ENCODE measurements at regions not wholly inside any gene's neighbourhood (a gene's known extent, or its start where the extent isn't known, plus 50 kb on each side); places are given as distances from the start of the nearest gene placed in this dataset.

- Histone ChIP-seq H3K27ac (ENCODE audit: low read depth, low read length) (no peak overlapping the region), H3K9me3 (ENCODE audit: control insufficient read depth in 3 of 3, low read length in 3 of 3) (no peaks in the 10 kb centered on the region), H3K36me3 (ENCODE audit: control insufficient read depth in 3 of 3, insufficient read depth in 3 of 3, low read length in 3 of 3) (no peaks in the 10 kb centered on the region), H3K9ac (ENCODE audit: low read depth in 1 of 3, low read length in 3 of 3) (no peak overlapping the region), H3K4me1 (ENCODE audit: control insufficient read depth in 3 of 3, insufficient read depth in 3 of 3, low read length in 3 of 3) (no peaks in the 10 kb centered on the region), H3K27me3 (ENCODE audit: control insufficient read depth in 3 of 3, insufficient read depth in 3 of 3, low read length in 3 of 3) (no peaks in the 10 kb centered on the region), H3K4me3 (ENCODE audit: low read length in 3 of 3) (no peak overlapping the region)
Observed at GRCh38 chr9:86459191-86459590, 105.0 kb upstream of the TUT7 start.

GRCh38 chr9:86458191-86458855 lies 104.1 kb upstream of the TUT7 start:
- no peaks in the 10 kb centered on the region for H3K36me3 ChIP-seq (ENCODE audit: control insufficient read depth in 3 of 3, insufficient read depth in 3 of 3, low read length in 3 of 3)
- H3K4me3 ChIP-seq (ENCODE audit: low read length in 3 of 3): no peak overlapping the region
- H3K27ac ChIP-seq (ENCODE audit: low read depth, low read length): no peak overlapping the region
- no peaks in the 10 kb centered on the region for H3K27me3 ChIP-seq (ENCODE audit: control insufficient read depth in 3 of 3, insufficient read depth in 3 of 3, low read length in 3 of 3)
- H3K4me1 ChIP-seq (ENCODE audit: control insufficient read depth in 3 of 3, insufficient read depth in 3 of 3, low read length in 3 of 3): no peaks in the 10 kb centered on the region
- no peak overlapping the region for H3K9ac ChIP-seq (ENCODE audit: low read depth in 1 of 3, low read length in 3 of 3)
- no peaks in the 10 kb centered on the region for H3K9me3 ChIP-seq (ENCODE audit: control insufficient read depth in 3 of 3, low read length in 3 of 3)

DNA sequence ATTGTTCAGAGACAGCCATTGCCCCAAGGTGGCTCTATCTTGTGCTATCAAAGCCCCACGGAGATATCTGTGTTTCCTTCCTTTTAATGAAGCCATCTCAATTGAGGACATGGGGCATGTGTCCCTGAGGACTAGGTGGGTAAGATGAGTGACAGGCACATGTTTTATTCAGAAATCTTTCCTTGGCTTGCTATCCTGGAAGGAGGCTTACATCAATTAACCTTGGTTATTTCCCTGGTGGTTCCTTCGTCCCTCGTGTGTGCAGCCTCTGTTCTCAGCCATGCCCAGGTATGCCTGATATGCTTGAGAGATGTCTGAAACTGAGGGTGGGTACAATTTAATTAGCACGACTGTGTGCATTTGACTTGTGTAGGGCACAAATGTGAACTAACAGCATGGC lies 102.2 kb upstream of the TUT7 start:
- Histone ChIP-seq H3K27me3 (ENCODE audit: control insufficient read depth in 3 of 3, insufficient read depth in 3 of 3, low read length in 3 of 3) (no peaks in the 10 kb centered on the region), H3K9ac (ENCODE audit: low read depth in 1 of 3, low read length in 3 of 3) (no peak overlapping the region), H3K4me3 (ENCODE audit: low read length in 3 of 3) (no peak overlapping the region), H3K27ac (ENCODE audit: low read depth, low read length) (no peak overlapping the region), H3K4me1 (ENCODE audit: control insufficient read depth in 3 of 3, insufficient read depth in 3 of 3, low read length in 3 of 3) (no peaks in the 10 kb centered on the region), H3K36me3 (ENCODE audit: control insufficient read depth in 3 of 3, insufficient read depth in 3 of 3, low read length in 3 of 3) (no peaks in the 10 kb centered on the region), H3K9me3 (ENCODE audit: control insufficient read depth in 3 of 3, low read length in 3 of 3) (no peaks in the 10 kb centered on the region)

DNA sequence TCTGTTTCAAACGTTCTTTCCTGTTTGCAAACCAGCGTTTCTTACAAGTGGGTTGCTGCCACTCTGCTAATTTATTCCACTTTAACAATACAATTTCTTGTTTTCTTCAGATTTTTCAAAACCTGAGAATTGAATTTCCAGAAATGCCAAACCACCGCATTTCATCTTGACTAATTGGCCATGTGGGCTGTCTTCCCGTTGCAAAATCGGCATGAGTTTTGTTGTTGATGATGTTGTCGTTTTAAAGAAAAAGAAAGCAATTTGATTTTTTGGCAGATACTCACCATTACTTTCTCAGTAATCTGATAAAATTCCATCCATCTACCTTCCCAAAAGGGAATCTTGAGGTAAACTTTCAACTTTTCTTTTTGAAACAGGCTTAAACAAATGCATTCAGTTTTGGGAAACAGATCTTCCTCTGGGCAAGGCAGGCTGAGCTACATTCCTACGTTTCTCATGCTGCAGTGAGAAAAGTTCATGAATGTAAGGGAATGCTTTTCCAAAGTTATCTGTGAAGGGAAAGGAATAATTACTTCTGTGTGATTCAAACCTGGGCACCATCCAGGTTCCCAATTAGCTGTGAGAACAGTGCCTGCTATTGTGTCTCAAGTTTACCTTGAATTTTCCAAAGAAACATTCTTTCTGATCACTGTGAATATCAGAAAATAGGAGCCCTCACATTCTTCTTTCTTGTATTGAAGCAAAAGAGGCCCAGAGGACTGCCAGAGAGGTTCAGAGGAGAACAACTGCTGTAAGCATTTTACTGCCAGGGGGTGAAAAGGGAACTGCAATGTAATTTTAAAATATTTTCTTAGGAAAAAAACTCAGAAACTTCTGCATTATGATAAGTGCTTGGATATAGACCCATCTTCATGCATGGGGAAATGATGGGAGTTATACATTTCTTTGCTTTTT lies 100.7 kb upstream of the TUT7 start:
- Histone ChIP-seq H3K27ac (ENCODE audit: low read depth, low read length) (no peak overlapping the region), H3K9ac (ENCODE audit: low read depth in 1 of 3, low read length in 3 of 3) (peak overlapping the region in 1 of 3 donors; percentile 35), H3K36me3 (ENCODE audit: control insufficient read depth in 3 of 3, insufficient read depth in 3 of 3, low read length in 3 of 3) (no peaks in the 10 kb centered on the region), H3K4me1 (ENCODE audit: control insufficient read depth in 3 of 3, insufficient read depth in 3 of 3, low read length in 3 of 3) (no peaks in the 10 kb centered on the region), H3K9me3 (ENCODE audit: control insufficient read depth in 3 of 3, low read length in 3 of 3) (no peaks in the 10 kb centered on the region), H3K4me3 (ENCODE audit: low read length in 3 of 3) (no peak overlapping the region), H3K27me3 (ENCODE audit: control insufficient read depth in 3 of 3, insufficient read depth in 3 of 3, low read length in 3 of 3) (no peaks in the 10 kb centered on the region)

GRCh38 chr9:86452201-86452828 lies 98.1 kb upstream of the TUT7 start:
- Histone ChIP-seq H3K9ac (ENCODE audit: low read depth in 1 of 3, low read length in 3 of 3) (no peak overlapping the region), H3K27me3 (ENCODE audit: control insufficient read depth in 3 of 3, insufficient read depth in 3 of 3, low read length in 3 of 3) (no peaks in the 10 kb centered on the region), H3K4me3 (ENCODE audit: low read length in 3 of 3) (no peak overlapping the region), H3K9me3 (ENCODE audit: control insufficient read depth in 3 of 3, low read length in 3 of 3) (no peaks in the 10 kb centered on the region), H3K4me1 (ENCODE audit: control insufficient read depth in 3 of 3, insufficient read depth in 3 of 3, low read length in 3 of 3) (no peaks in the 10 kb centered on the region), H3K36me3 (ENCODE audit: control insufficient read depth in 3 of 3, insufficient read depth in 3 of 3, low read length in 3 of 3) (no peaks in the 10 kb centered on the region), H3K27ac (ENCODE audit: low read depth, low read length) (no peak overlapping the region)

DNA sequence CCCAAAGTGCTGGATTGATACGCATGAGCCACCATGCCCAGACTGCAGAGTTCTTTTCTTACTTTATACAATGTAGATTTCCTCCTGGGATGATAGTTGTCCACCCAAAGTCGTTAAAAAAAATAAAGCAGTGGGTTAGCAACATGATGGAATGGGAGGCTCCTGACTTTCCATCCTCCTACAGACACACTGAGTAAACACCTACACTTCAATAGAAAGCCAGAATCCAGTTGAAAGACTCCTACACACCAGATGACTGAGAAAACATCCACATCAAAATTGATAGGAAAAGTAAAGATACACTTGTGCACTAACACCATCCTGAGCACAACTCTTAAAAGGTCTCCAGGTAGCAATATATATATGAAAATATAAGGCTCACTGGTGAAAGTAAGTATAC lies 95.0 kb upstream of the TUT7 start:
- Histone ChIP-seq H3K9ac (ENCODE audit: low read depth in 1 of 3, low read length in 3 of 3) (no peak overlapping the region), H3K4me3 (ENCODE audit: low read length in 3 of 3) (no peak overlapping the region), H3K4me1 (ENCODE audit: control insufficient read depth in 3 of 3, insufficient read depth in 3 of 3, low read length in 3 of 3) (no peaks in the 10 kb centered on the region), H3K36me3 (ENCODE audit: control insufficient read depth in 3 of 3, insufficient read depth in 3 of 3, low read length in 3 of 3) (no peaks in the 10 kb centered on the region), H3K27ac (ENCODE audit: low read depth, low read length) (no peak overlapping the region), H3K9me3 (ENCODE audit: control insufficient read depth in 3 of 3, low read length in 3 of 3) (no peaks in the 10 kb centered on the region), H3K27me3 (ENCODE audit: control insufficient read depth in 3 of 3, insufficient read depth in 3 of 3, low read length in 3 of 3) (peaks cover 0 to 3% (median 0%) of the 10 kb centered on the region in 3 donors)

DNA sequence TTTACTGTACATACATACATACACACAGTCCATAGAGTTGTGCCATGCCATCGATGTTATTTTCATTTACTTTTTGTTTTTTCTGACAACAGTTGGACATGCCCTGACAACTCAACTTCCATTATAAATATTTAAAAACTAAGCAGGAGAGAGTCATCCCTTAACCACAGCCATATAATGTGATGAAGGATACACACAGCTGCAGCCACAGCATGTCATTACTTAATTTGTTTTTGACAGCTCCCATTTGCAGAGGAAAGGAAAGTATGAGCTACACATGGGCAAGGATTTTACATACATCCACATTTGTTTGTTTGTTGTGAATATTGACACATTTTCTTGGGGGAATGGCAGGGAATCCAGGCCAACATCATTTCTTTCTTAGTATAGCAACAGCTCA lies 91.5 kb upstream of the TUT7 start:
- no peak overlapping the region for H3K4me3 ChIP-seq (ENCODE audit: low read length in 3 of 3)
- H3K27me3 ChIP-seq (ENCODE audit: control insufficient read depth in 3 of 3, insufficient read depth in 3 of 3, low read length in 3 of 3): peaks cover 0 to 3% (median 0%) of the 10 kb centered on the region in 3 donors
- H3K27ac ChIP-seq (ENCODE audit: low read depth, low read length): no peak overlapping the region
- no peak overlapping the region for H3K9ac ChIP-seq (ENCODE audit: low read depth in 1 of 3, low read length in 3 of 3)
- no peaks in the 10 kb centered on the region for H3K9me3 ChIP-seq (ENCODE audit: control insufficient read depth in 3 of 3, low read length in 3 of 3)
- no peaks in the 10 kb centered on the region for H3K4me1 ChIP-seq (ENCODE audit: control insufficient read depth in 3 of 3, insufficient read depth in 3 of 3, low read length in 3 of 3)
- no peaks in the 10 kb centered on the region for H3K36me3 ChIP-seq (ENCODE audit: control insufficient read depth in 3 of 3, insufficient read depth in 3 of 3, low read length in 3 of 3)

DNA sequence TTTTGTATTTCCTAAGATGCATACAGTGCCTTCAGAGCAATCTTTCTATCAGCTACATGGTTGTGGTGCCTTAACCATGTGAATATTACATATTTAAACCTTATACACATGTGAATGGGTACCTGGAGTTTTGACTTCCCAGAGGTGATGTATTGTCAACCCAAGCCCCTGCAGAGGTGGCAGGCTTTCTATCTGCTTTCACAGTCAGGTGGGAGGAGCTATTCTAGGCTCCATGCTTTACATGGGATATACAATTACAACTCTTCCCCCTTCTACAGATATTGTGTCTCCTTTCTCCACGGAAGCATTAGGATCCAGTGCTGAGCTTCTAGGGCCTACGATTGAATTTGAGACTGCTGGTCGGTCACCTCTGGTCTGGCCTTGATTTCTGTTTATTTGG lies 89.8 kb upstream of the TUT7 start:
- Histone ChIP-seq H3K27me3 (ENCODE audit: control insufficient read depth in 3 of 3, insufficient read depth in 3 of 3, low read length in 3 of 3) (peaks cover 0 to 3% (median 0%) of the 10 kb centered on the region in 3 donors), H3K36me3 (ENCODE audit: control insufficient read depth in 3 of 3, insufficient read depth in 3 of 3, low read length in 3 of 3) (no peaks in the 10 kb centered on the region), H3K4me1 (ENCODE audit: control insufficient read depth in 3 of 3, insufficient read depth in 3 of 3, low read length in 3 of 3) (no peaks in the 10 kb centered on the region), H3K9me3 (ENCODE audit: control insufficient read depth in 3 of 3, low read length in 3 of 3) (no peaks in the 10 kb centered on the region), H3K27ac (ENCODE audit: low read depth, low read length) (no peak overlapping the region), H3K9ac (ENCODE audit: low read depth in 1 of 3, low read length in 3 of 3) (no peak overlapping the region), H3K4me3 (ENCODE audit: low read length in 3 of 3) (no peak overlapping the region)

- no peaks in the 10 kb centered on the region for H3K27me3 ChIP-seq (ENCODE audit: control insufficient read depth in 3 of 3, insufficient read depth in 3 of 3, low read length in 3 of 3)
- peak overlapping the region; percentile 7 for H3K27ac ChIP-seq (ENCODE audit: low read depth, low read length)
- H3K9me3 ChIP-seq (ENCODE audit: control insufficient read depth in 3 of 3, low read length in 3 of 3): no peaks in the 10 kb centered on the region
- peaks cover 0 to 4% (median 0%) of the 10 kb centered on the region in 3 donors for H3K4me1 ChIP-seq (ENCODE audit: control insufficient read depth in 3 of 3, insufficient read depth in 3 of 3, low read length in 3 of 3)
- peak overlapping the region in 1 of 3 donors; percentile 40 for H3K9ac ChIP-seq (ENCODE audit: low read depth in 1 of 3, low read length in 3 of 3)
- H3K4me3 ChIP-seq (ENCODE audit: low read length in 3 of 3): peak overlapping the region in 1 of 3 donors; percentile 44
- H3K36me3 ChIP-seq (ENCODE audit: control insufficient read depth in 3 of 3, insufficient read depth in 3 of 3, low read length in 3 of 3): no peaks in the 10 kb centered on the region
Observed at GRCh38 chr9:86434039-86434726, 80.0 kb upstream of the TUT7 start.
